ENCODE measurements at regions not wholly inside any gene's neighbourhood (a gene's known extent, or its start where the extent isn't known, plus 50 kb on each side); places are given as distances from the start of the nearest gene placed in this dataset.

GRCh38 chr11:121800240-121800639, 315.8 kb downstream of the BLID start:
- H3K4me2 ChIP-seq (ENCODE audit: low read depth, low read length): no peak overlapping the region

More at GRCh38 chr11:121800240-121800639, 315.8 kb downstream of the BLID start:
- BruUV-seq (replicated peaks): no TSS peak
- DNase-seq (ENCODE audit: low spot score): no peak
- in situ Hi-C loops (cut with HindIII; ENCODE audit: extremely low pct_ligation_motif_present, low pct_unique_long_range_greater_than_20kb) (no loop called here), intact Hi-C loops (cut with micrococcal nuclease; ENCODE audit: unreplicated experiment) (no loop called here)
- no peaks in the 10 kb centered on the region for H4K20me1 ChIP-seq (ENCODE audit: insufficient read depth, low read length)
- H3K36me3 ChIP-seq (replicated peaks in 1 of 2; ENCODE audit: control insufficient read depth in 1 of 2, insufficient read depth in 2 of 2, low read length in 2 of 2): no peaks in the 10 kb centered on the region
- no peak overlapping the region for H3K4me3 ChIP-seq (replicated peaks in 1 of 3; ENCODE audit: insufficient read depth in 1 of 3, low read depth in 2 of 3, low read length in 3 of 3)
- no peak for ATAC-seq
- no peak for FAIRE-seq
- H3K4me1 ChIP-seq (ENCODE audit: insufficient read depth, low read length): no peaks in the 10 kb centered on the region
- CTCF ChIA-PET (ENCODE audit: low intra/inter-chr PET ratio, low total read pairs): no interaction called here
- no peaks in the 10 kb centered on the region; a peak in 1 of 5 replicates for H3K27me3 ChIP-seq (ENCODE audit: control insufficient read depth in 1 of 2, insufficient read depth in 2 of 2, low read length in 2 of 2)
- peaks cover 14% of the 10 kb centered on the region; the same call in 1 of the 2 replicates for H3K9me3 ChIP-seq (ENCODE audit: low read length)
- no peak overlapping the region for H3K9ac ChIP-seq (ENCODE audit: insufficient read depth, low read depth, low read length)
- POLR2A ChIA-PET: no interaction called here
- no peak overlapping the region for H3K27ac ChIP-seq (ENCODE audit: extremely low read length, insufficient read depth, low read length)
- no peaks in the 10 kb centered on the region for H3K79me2 ChIP-seq (ENCODE audit: insufficient read depth, low read length)
- TF ChIP-seq CEBPB (IDR thresholded peaks at IDR 0.05; ENCODE audit: borderline replicate concordance, low read depth, low read length): no peak
- TF ChIP-seq, protein P1, sequence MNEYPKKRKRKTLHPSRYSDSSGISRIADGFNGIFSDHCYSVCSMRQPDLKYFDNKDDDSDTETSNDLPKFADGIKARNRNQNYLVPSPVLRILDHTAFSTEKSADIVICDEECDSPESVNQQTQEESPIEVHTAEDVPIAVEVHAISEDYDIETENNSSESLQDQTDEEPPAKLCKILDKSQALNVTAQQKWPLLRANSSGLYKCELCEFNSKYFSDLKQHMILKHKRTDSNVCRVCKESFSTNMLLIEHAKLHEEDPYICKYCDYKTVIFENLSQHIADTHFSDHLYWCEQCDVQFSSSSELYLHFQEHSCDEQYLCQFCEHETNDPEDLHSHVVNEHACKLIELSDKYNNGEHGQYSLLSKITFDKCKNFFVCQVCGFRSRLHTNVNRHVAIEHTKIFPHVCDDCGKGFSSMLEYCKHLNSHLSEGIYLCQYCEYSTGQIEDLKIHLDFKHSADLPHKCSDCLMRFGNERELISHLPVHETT (CRISPR knock-in tag; conservative IDR thresholded peaks at IDR 0.05): no peak
- TF ChIP-seq CC2D1A (CRISPR knock-in tag; IDR thresholded peaks at IDR 0.05): no peak
- no peak for TF ChIP-seq ZNF263 (CRISPR knock-in tag; IDR thresholded peaks at IDR 0.05)
- no peak for TF ChIP-seq ZNF747 (CRISPR knock-in tag; IDR thresholded peaks at IDR 0.05; ENCODE audit: borderline replicate concordance)
- no peak for TF ChIP-seq RBAK (CRISPR knock-in tag; IDR thresholded peaks at IDR 0.05)
- TF ChIP-seq BRCA1 (CRISPR knock-in tag; IDR thresholded peaks at IDR 0.05): no peak
- TF ChIP-seq, protein P2, sequence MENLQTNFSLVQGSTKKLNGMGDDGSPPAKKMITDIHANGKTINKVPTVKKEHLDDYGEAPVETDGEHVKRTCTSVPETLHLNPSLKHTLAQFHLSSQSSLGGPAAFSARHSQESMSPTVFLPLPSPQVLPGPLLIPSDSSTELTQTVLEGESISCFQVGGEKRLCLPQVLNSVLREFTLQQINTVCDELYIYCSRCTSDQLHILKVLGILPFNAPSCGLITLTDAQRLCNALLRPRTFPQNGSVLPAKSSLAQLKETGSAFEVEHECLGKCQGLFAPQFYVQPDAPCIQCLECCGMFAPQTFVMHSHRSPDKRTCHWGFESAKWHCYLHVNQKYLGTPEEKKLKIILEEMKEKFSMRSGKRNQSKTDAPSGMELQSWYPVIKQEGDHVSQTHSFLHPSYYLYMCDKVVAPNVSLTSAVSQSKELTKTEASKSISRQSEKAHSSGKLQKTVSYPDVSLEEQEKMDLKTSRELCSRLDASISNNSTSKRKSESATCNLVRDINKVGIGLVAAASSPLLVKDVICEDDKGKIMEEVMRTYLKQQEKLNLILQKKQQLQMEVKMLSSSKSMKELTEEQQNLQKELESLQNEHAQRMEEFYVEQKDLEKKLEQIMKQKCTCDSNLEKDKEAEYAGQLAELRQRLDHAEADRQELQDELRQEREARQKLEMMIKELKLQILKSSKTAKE (CRISPR knock-in tag; IDR thresholded peaks at IDR 0.05; ENCODE audit: borderline replicate concordance): no peak
- no peak for TF ChIP-seq ZNF430 (CRISPR knock-in tag; IDR thresholded peaks at IDR 0.05)
- no peak overlapping the region for H2AFZ ChIP-seq (ENCODE audit: low read length)

Measured in HepG2 (cell line).